Gastrocnemius medialis (tissue), 4 donors: ENCODE measurements at regions not wholly inside any gene's neighbourhood (a gene's known extent, or its start where the extent isn't known, plus 50 kb on each side); places are given as distances from the start of the nearest gene placed in this dataset.

Source experiments
- POLR2A ChIP-seq, 2 donors: fragments of 450-650 bp; IDR thresholded peaks; one replicate each; pipeline ENCODE4 v1.6.1; 2017; ENCODE audit warnings: antibody characterized with exemption in 2 of 2, mild to moderate bottlenecking in 2 of 2, moderate library complexity in 2 of 2
- TF ChIP-seq, protein P1 (sequence below), 5 experiments: fragments of 450-650 bp in 3 of 5; fragments of 200-600 bp in 2 of 5; sonication (generic) in 2 of 5; IDR thresholded peaks in 4 of 5; conservative IDR thresholded peaks in 1 of 5; 1 replicate in 4 of 5; 2 replicates in 1 of 5; pipeline ENCODE4 v1.5.1; 2016 to 2019; ENCODE audit warnings: antibody characterized with exemption in 5 of 5, mild to moderate bottlenecking in 3 of 5, moderate library complexity in 3 of 5

DNA sequence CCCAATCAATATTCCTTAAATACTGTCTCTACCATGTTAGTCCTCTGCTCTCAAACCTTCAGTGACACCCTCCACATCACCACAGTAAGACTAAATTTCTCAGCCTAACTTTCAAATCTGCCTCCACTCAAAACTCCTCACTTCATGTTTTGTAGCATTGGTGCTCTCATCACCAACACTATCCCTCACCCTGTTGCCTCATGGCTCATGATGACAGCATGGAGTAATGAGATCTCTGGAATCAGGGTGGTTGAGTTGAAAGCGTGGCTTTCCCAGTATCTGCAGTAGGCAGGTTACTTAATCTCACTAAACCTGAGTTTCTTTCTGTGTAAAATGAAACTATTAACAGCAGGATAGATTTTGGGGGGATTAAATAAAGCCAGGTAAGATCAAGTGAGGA is 621.4 kb downstream of the NYAP2 start:
- TF ChIP-seq, protein P1, sequence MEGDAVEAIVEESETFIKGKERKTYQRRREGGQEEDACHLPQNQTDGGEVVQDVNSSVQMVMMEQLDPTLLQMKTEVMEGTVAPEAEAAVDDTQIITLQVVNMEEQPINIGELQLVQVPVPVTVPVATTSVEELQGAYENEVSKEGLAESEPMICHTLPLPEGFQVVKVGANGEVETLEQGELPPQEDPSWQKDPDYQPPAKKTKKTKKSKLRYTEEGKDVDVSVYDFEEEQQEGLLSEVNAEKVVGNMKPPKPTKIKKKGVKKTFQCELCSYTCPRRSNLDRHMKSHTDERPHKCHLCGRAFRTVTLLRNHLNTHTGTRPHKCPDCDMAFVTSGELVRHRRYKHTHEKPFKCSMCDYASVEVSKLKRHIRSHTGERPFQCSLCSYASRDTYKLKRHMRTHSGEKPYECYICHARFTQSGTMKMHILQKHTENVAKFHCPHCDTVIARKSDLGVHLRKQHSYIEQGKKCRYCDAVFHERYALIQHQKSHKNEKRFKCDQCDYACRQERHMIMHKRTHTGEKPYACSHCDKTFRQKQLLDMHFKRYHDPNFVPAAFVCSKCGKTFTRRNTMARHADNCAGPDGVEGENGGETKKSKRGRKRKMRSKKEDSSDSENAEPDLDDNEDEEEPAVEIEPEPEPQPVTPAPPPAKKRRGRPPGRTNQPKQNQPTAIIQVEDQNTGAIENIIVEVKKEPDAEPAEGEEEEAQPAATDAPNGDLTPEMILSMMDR (IDR thresholded peaks at IDR 0.05 in 4 of 5, conservative IDR thresholded peaks at IDR 0.05 in 1 of 5), result no peak
- TF ChIP-seq POLR2A (IDR thresholded peaks at IDR 0.05), result no peak
